EL (cell line): ENCODE measurements at regions not wholly inside any gene's neighbourhood (a gene's known extent, or its start where the extent isn't known, plus 50 kb on each side); places are given as distances from the start of the nearest gene placed in this dataset.

ENCODE experiments used
- DNase-seq: peaks from one replicate; pipeline ENCODE4 v3.0.0-alpha.2; 2016

- DNase-seq, result no peak
Observed at GRCh38 chr10:4035599-4035945, 250.6 kb upstream of the KLF6 start.

GRCh38 chr10:4034907-4035598 lies 250.0 kb upstream of the KLF6 start:
- DNase-seq, result peak; percentile 55

- DNase-seq, result no peak
Observed at GRCh38 chr10:4033341-4033896, 248.4 kb upstream of the KLF6 start.

GRCh38 chr10:4029866-4030265 lies 244.9 kb upstream of the KLF6 start:
- no peak for DNase-seq

- no peak for DNase-seq
Observed at GRCh38 chr10:4028854-4029583, 244.0 kb upstream of the KLF6 start.

- DNase-seq, result no peak
Observed at GRCh38 chr10:4028027-4028471, 243.0 kb upstream of the KLF6 start.

- DNase-seq, result no peak
Observed at GRCh38 chr10:4025339-4025738, 240.3 kb upstream of the KLF6 start.

- no peak for DNase-seq
Observed at GRCh38 chr10:4024516-4025245, 239.7 kb upstream of the KLF6 start.

GRCh38 chr10:4024027-4024426 lies 239.0 kb upstream of the KLF6 start:
- peak; percentile 17 for DNase-seq

- DNase-seq, result peak; percentile 18
Observed at GRCh38 chr10:4022473-4022872, 237.5 kb upstream of the KLF6 start.

- DNase-seq, result no peak
Observed at GRCh38 chr10:4020631-4021030, 235.6 kb upstream of the KLF6 start.

- DNase-seq, result no peak
Observed at GRCh38 chr10:4018054-4018511, 233.1 kb upstream of the KLF6 start.

GRCh38 chr10:4017336-4017735 lies 232.3 kb upstream of the KLF6 start:
- no peak for DNase-seq

- no peak for DNase-seq
Observed at GRCh38 chr10:4016214-4016740, 231.3 kb upstream of the KLF6 start.

GRCh38 chr10:4013651-4014121 lies 228.7 kb upstream of the KLF6 start:
- no peak for DNase-seq

- DNase-seq, result no peak
Observed at GRCh38 chr10:4012848-4013247, 227.8 kb upstream of the KLF6 start.

GRCh38 chr10:4011136-4011812 lies 226.3 kb upstream of the KLF6 start:
- DNase-seq, result no peak

GRCh38 chr10:4008676-4009382 lies 223.8 kb upstream of the KLF6 start:
- peak; percentile 26 for DNase-seq

- no peak for DNase-seq
Observed at GRCh38 chr10:4007771-4008170, 222.8 kb upstream of the KLF6 start.

GRCh38 chr10:4006858-4007257 lies 221.8 kb upstream of the KLF6 start:
- no peak for DNase-seq

- DNase-seq, result no peak
Observed at GRCh38 chr10:4006051-4006450, 221.0 kb upstream of the KLF6 start.

GRCh38 chr10:4004990-4005389 lies 220.0 kb upstream of the KLF6 start:
- DNase-seq, result no peak
